Fibroblast of skin of left biceps (primary cell): ENCODE measurements at regions not wholly inside any gene's neighbourhood (a gene's known extent, or its start where the extent isn't known, plus 50 kb on each side); places are given as distances from the start of the nearest gene placed in this dataset.
"Not testable (repeated sequence)": the region's sequence is repeated elsewhere in the genome, so short reads cannot be mapped to it uniquely, and the experiment has no call there.

Source experiments
- DNase-seq, 2 experiments: peaks; one replicate each; pipeline ENCODE4 v3.0.0-alpha.2; 2013; ENCODE audit warnings: low read depth in 2 of 2

GRCh38 chr2:36235882-36236281 is 119.7 kb upstream of the CRIM1 start:
- DNase-seq, result no peak

GRCh38 chr2:36235426-36235825 is 120.2 kb upstream of the CRIM1 start:
- DNase-seq, result no peak

- no peak for DNase-seq
Observed at GRCh38 chr2:36223259-36223658, 132.3 kb upstream of the CRIM1 start.

- no peak for DNase-seq
Observed at GRCh38 chr2:36222485-36222884, 133.1 kb upstream of the CRIM1 start.

GRCh38 chr2:36214691-36215090 is 140.9 kb upstream of the CRIM1 start:
- DNase-seq, result no peak

- no peak for DNase-seq
Observed at GRCh38 chr2:36203366-36203765, 152.2 kb upstream of the CRIM1 start.

- no peak for DNase-seq
Observed at GRCh38 chr2:36197181-36197971, 158.2 kb upstream of the CRIM1 start.

GRCh38 chr2:36193680-36194079 is 161.9 kb upstream of the CRIM1 start:
- DNase-seq, result no peak

GRCh38 chr2:36192983-36193382 is 162.6 kb upstream of the CRIM1 start:
- DNase-seq, result no peak

GRCh38 chr2:36190097-36190496 is 165.5 kb upstream of the CRIM1 start:
- DNase-seq, result no peak

- no peak for DNase-seq
Observed at GRCh38 chr2:36185624-36186023, 170.0 kb upstream of the CRIM1 start.

- DNase-seq, result no peak
Observed at GRCh38 chr2:36184848-36185247, 170.7 kb upstream of the CRIM1 start.

GRCh38 chr2:36180789-36181482 is 174.6 kb upstream of the CRIM1 start:
- not testable (repeated sequence) for DNase-seq

- DNase-seq, result not testable (repeated sequence)
Observed at GRCh38 chr2:36180293-36180692, 175.3 kb upstream of the CRIM1 start.

GRCh38 chr2:36179668-36180269 is 175.8 kb upstream of the CRIM1 start:
- not testable (repeated sequence) for DNase-seq

- DNase-seq, result no peak
Observed at GRCh38 chr2:36178384-36178783, 177.2 kb upstream of the CRIM1 start.

GRCh38 chr2:36177282-36177681 is 178.3 kb upstream of the CRIM1 start:
- no peak for DNase-seq

GRCh38 chr2:36174920-36175319 is 180.7 kb upstream of the CRIM1 start:
- no peak for DNase-seq

GRCh38 chr2:36173760-36174404 is 181.7 kb upstream of the CRIM1 start:
- no peak for DNase-seq

- DNase-seq, result no peak
Observed at GRCh38 chr2:36172824-36173223, 182.8 kb upstream of the CRIM1 start.

- no peak for DNase-seq
Observed at GRCh38 chr2:36170805-36171204, 184.8 kb upstream of the CRIM1 start.

- DNase-seq, result no peak
Observed at GRCh38 chr2:36169843-36170242, 185.7 kb upstream of the CRIM1 start.
